Liver (tissue), 3 donors: ENCODE measurements at regions not wholly inside any gene's neighbourhood (a gene's known extent, or its start where the extent isn't known, plus 50 kb on each side); places are given as distances from the start of the nearest gene placed in this dataset.

Experiments used
- ATF3 ChIP-seq: IDR thresholded peaks from 2 replicates; pipeline ENCODE4 v1.6.1; 2016; ENCODE audit warnings: antibody characterized with exemption
- CTCF ChIP-seq: fragments of 150-350 bp; IDR thresholded peaks from 2 replicates; pipeline ENCODE4 v1.5.1; 2017; ENCODE audit warnings: improper control_type of control experiment, low read depth, low read length; ENCODE audit not compliant: missing input control
- GABPA ChIP-seq, 2 donors: IDR thresholded peaks in 1 of 2; conservative IDR thresholded peaks in 1 of 2; 2 replicates each; pipeline ENCODE4 v1.6.1; 2016; ENCODE audit warnings: antibody characterized with exemption in 2 of 2, mild to moderate bottlenecking in 1 of 2, moderate library complexity in 1 of 2
- HNF4A ChIP-seq, 2 donors: conservative IDR thresholded peaks; 2 replicates each; pipeline ENCODE4 v1.6.1; 2016; ENCODE audit warnings: antibody characterized with exemption in 2 of 2, mild to moderate bottlenecking in 2 of 2
- JUND ChIP-seq, 2 donors: IDR thresholded peaks; 2 replicates each; pipeline ENCODE4 v1.6.1; 2016; ENCODE audit warnings: antibody characterized with exemption in 2 of 2
- MAX ChIP-seq: IDR thresholded peaks from 2 replicates; pipeline ENCODE4 v1.6.1; 2016; ENCODE audit warnings: antibody characterized with exemption
- REST ChIP-seq: IDR thresholded peaks from 2 replicates; pipeline ENCODE4 v1.6.1; 2016; ENCODE audit warnings: antibody characterized with exemption, mild to moderate bottlenecking
- RXRA ChIP-seq, 2 donors: IDR thresholded peaks; 2 replicates each; pipeline ENCODE4 v1.6.1; 2017 to 2018; ENCODE audit warnings: antibody characterized with exemption in 2 of 2, mild to moderate bottlenecking in 1 of 2
- SP1 ChIP-seq: IDR thresholded peaks from 2 replicates; pipeline ENCODE4 v1.6.1; 2018; ENCODE audit warnings: antibody characterized with exemption, mild to moderate bottlenecking
- TAF1 ChIP-seq: conservative IDR thresholded peaks from 2 replicates; pipeline ENCODE4 v1.6.1; 2016; ENCODE audit warnings: antibody characterized with exemption, mild to moderate bottlenecking
- YY1 ChIP-seq: IDR thresholded peaks from 2 replicates; pipeline ENCODE4 v1.6.1; 2016; ENCODE audit warnings: antibody characterized with exemption, mild to moderate bottlenecking
- donor health status: healthy.
- donor health status: healthy.

GRCh38 chr15:38745626-38746025, 181.0 kb upstream of the RASGRP1 start:
- TF ChIP-seq CTCF: no peak
- no peak for TF ChIP-seq SP1
- no peak for TF ChIP-seq TAF1
- TF ChIP-seq GABPA (IDR thresholded peaks at IDR 0.05 in 1 of 2, conservative IDR thresholded peaks at IDR 0.05 in 1 of 2): no peak
- TF ChIP-seq REST: no peak
- TF ChIP-seq JUND (IDR thresholded peaks at IDR 0.05): no peak
- TF ChIP-seq YY1: no peak
- TF ChIP-seq HNF4A (conservative IDR thresholded peaks at IDR 0.05): no peak
- TF ChIP-seq RXRA (IDR thresholded peaks at IDR 0.05): no peak
- TF ChIP-seq ATF3: no peak
- no peak for TF ChIP-seq MAX
